Bronchial epithelial cell (primary cell): ENCODE measurements at regions not wholly inside any gene's neighbourhood (a gene's known extent, or its start where the extent isn't known, plus 50 kb on each side); places are given as distances from the start of the nearest gene placed in this dataset.

Source experiments
- DNase-seq: peaks from one replicate; pipeline ENCODE4 v3.0.0-alpha.2; 2010; ENCODE audit warnings: low read depth
- FAIRE-seq: peaks from 2 replicates; lab custom pipeline; 2011; peaks lifted over from hg19 to GRCh38; lab: Jason Lieb, UNC
- H3K27me3 ChIP-seq: 2 replicates; pipeline ENCODE4 v1.5.1; 2011; ENCODE audit warnings: low read length; ENCODE audit not compliant: control insufficient read depth, insufficient read depth
- H3K36me3 ChIP-seq: 2 replicates; pipeline ENCODE4 v1.5.1; 2011; ENCODE audit warnings: low read length; ENCODE audit not compliant: control insufficient read depth, insufficient read depth
- H3K4me3 ChIP-seq: 2 replicates; pipeline ENCODE4 v1.5.1; 2011; ENCODE audit warnings: mild to moderate bottlenecking, low read depth, low read length, control low read depth
- TF ChIP-seq, protein P1 (sequence below): IDR thresholded peaks from 2 replicates; pipeline ENCODE4 v1.5.1; 2011; ENCODE audit warnings: mild to moderate bottlenecking, moderate library complexity, low read length, control low read depth, inconsistent platforms; ENCODE audit not compliant: insufficient read depth, severe bottlenecking

DNA sequence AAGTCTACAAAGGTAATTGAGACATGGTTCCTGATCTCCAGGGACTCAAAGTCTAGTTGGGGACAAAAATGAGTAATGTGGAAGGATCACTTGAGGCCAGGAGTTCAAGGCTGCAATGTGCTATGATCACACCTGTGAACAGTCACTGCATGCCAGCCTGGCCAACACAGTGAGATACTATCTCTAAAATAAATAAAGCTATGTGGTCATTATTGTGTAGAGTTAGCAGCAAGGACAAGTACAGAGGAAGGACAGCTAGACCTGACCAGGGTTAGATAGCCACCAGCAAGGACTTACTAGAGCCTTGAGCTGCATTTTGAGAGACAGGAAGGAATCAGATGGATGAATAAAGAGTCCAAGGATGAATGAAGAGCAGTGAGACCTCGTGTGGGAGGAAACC is 166.5 kb downstream of the MINAR1 start:
- TF ChIP-seq, protein P1, sequence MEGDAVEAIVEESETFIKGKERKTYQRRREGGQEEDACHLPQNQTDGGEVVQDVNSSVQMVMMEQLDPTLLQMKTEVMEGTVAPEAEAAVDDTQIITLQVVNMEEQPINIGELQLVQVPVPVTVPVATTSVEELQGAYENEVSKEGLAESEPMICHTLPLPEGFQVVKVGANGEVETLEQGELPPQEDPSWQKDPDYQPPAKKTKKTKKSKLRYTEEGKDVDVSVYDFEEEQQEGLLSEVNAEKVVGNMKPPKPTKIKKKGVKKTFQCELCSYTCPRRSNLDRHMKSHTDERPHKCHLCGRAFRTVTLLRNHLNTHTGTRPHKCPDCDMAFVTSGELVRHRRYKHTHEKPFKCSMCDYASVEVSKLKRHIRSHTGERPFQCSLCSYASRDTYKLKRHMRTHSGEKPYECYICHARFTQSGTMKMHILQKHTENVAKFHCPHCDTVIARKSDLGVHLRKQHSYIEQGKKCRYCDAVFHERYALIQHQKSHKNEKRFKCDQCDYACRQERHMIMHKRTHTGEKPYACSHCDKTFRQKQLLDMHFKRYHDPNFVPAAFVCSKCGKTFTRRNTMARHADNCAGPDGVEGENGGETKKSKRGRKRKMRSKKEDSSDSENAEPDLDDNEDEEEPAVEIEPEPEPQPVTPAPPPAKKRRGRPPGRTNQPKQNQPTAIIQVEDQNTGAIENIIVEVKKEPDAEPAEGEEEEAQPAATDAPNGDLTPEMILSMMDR = no peak
- FAIRE-seq = no peak
- no peak for DNase-seq
- Histone ChIP-seq H3K4me3 (no peak overlapping the region), H3K27me3 (no peaks in the 10 kb centered on the region), H3K36me3 (no peaks in the 10 kb centered on the region)

DNA sequence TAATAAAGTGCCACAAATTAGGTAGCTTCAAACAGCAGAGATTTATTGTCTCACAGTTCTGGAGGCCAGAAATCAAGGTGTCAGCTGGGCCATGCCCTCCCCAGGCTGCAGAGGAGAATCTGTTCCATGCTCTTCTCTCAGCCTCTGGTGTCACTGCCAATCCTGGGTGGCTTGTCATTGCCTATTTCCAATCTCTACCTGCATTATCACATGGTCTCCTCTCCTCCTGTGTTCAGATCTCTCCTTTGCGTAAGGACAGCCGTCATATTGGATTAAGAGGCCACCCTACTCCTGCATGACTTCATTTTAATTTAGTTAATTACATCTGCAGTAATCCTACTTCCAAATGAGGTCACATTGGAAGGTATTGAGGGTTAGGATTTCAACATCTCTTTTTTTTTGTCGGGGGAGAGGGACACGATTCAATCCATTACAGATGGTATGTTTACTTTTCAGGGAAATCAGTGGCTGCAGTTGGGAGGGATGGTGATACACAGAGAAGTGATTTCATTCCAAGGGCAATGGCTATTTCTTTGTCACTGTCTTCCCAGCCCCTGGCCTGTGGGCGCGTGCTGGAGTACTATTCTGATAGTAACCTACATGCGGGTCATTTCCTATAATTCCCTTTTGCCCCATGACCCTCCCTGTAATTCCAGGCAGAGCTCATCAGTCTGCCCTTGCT is 169.4 kb downstream of the MINAR1 start:
- no peak for DNase-seq
- Histone ChIP-seq H3K27me3 (no peaks in the 10 kb centered on the region), H3K36me3 (no peaks in the 10 kb centered on the region), H3K4me3 (no peak overlapping the region)
- FAIRE-seq = no peak
- TF ChIP-seq, protein P1 = no peak

GRCh38 chr15:79602180-79602579 is 170.0 kb downstream of the MINAR1 start:
- H3K4me3 ChIP-seq = no peak overlapping the region
- H3K27me3 ChIP-seq = no peaks in the 10 kb centered on the region
- FAIRE-seq = no peak
- TF ChIP-seq, protein P1 = no peak
- H3K36me3 ChIP-seq = no peaks in the 10 kb centered on the region
- no peak for DNase-seq

DNA sequence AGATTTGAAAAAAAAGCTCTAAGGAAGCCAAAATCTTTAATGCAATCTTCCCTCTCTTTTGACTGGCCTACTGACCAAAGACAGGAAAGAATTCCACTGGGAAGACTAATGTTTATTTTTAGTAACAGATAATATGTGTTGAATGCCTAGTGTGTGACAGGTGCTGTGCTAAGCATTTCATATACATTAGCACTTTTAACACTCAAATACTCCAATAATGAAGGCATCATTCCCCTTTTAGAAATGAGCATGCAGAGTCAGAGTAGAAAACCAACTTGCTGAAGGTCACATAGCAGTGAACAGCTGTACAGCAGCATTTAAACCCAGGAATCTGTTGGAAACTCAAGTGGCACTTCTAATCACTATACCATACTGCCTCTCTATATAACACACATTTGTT is 170.6 kb downstream of the MINAR1 start:
- DNase-seq (no peak), FAIRE-seq (no peak)
- TF ChIP-seq, protein P1 = no peak
- no peak overlapping the region for H3K4me3 ChIP-seq
- H3K36me3 ChIP-seq = no peaks in the 10 kb centered on the region
- H3K27me3 ChIP-seq = no peaks in the 10 kb centered on the region

- Histone ChIP-seq H3K27me3 (no peaks in the 10 kb centered on the region), H3K36me3 (no peaks in the 10 kb centered on the region), H3K4me3 (no peak overlapping the region)
- DNase-seq (no peak), FAIRE-seq (no peak)
- TF ChIP-seq, protein P1 = no peak
Observed at GRCh38 chr15:79606831-79607355, 174.8 kb downstream of the MINAR1 start.
